Prostate gland (tissue), 2 donors: ENCODE measurements at regions not wholly inside any gene's neighbourhood (a gene's known extent, or its start where the extent isn't known, plus 50 kb on each side); places are given as distances from the start of the nearest gene placed in this dataset.

Experiments
- POLR2A ChIP-seq: fragments of 450-650 bp; IDR thresholded peaks from one replicate; pipeline ENCODE4 v1.6.1; 2016; ENCODE audit warnings: antibody characterized with exemption, mild to moderate bottlenecking
- POLR2AphosphoS5 ChIP-seq: sonication (generic); formaldehyde crosslinking; IDR thresholded peaks from one replicate; pipeline ENCODE4 v1.6.1; 2017; ENCODE audit warnings: antibody characterized with exemption
- TF ChIP-seq, protein P1 (sequence below), 4 experiments: fragments of 200-600 bp in 2 of 4; fragments of 450-650 bp in 2 of 4; sonication (generic) in 2 of 4; IDR thresholded peaks; 1 replicate in 3 of 4; 2 replicates in 1 of 4; pipeline ENCODE4 v1.5.1; 2016 to 2019; ENCODE audit warnings: antibody characterized with exemption in 4 of 4, mild to moderate bottlenecking in 2 of 4, moderate library complexity in 2 of 4

DNA sequence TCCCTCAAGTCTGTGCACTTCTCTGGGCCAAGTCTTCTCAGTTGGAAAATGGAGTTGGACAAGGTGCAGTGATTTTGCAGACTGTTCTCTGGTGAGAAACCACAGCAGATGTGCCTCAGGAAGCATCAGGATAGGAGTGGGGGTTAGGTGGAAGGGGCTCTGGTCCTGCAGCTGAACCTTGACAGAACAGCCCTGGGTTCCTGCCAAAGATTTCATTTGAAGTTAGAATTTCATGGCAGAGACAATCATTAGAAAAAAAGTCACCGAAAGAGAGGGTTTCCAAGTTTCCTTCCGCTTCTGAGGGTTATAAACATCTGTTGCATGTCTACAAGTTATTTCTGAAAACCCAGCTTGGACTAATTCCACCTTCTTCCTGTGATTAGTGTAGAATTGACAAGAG lies 80.4 kb upstream of the IRX3 start:
- TF ChIP-seq, protein P1, sequence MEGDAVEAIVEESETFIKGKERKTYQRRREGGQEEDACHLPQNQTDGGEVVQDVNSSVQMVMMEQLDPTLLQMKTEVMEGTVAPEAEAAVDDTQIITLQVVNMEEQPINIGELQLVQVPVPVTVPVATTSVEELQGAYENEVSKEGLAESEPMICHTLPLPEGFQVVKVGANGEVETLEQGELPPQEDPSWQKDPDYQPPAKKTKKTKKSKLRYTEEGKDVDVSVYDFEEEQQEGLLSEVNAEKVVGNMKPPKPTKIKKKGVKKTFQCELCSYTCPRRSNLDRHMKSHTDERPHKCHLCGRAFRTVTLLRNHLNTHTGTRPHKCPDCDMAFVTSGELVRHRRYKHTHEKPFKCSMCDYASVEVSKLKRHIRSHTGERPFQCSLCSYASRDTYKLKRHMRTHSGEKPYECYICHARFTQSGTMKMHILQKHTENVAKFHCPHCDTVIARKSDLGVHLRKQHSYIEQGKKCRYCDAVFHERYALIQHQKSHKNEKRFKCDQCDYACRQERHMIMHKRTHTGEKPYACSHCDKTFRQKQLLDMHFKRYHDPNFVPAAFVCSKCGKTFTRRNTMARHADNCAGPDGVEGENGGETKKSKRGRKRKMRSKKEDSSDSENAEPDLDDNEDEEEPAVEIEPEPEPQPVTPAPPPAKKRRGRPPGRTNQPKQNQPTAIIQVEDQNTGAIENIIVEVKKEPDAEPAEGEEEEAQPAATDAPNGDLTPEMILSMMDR (IDR thresholded peaks at IDR 0.05): no peak
- TF ChIP-seq POLR2A (no peak), POLR2AphosphoS5 (no peak)
